ENCODE measurements at regions not wholly inside any gene's neighbourhood (a gene's known extent, or its start where the extent isn't known, plus 50 kb on each side); places are given as distances from the start of the nearest gene placed in this dataset.
"Not testable (repeated sequence)": the region's sequence is repeated elsewhere in the genome, so short reads cannot be mapped to it uniquely, and the experiment has no call there.

GRCh38 chr4:116544946-116545345, 540.4 kb downstream of the TRAM1L1 start:
- no peak for DNase-seq (ENCODE audit: low read depth)

- no peak for DNase-seq (ENCODE audit: low read depth)
Measured at GRCh38 chr4:116539744-116540143, 545.6 kb downstream of the TRAM1L1 start.

GRCh38 chr4:116537828-116538227, 547.5 kb downstream of the TRAM1L1 start:
- no peak for DNase-seq (ENCODE audit: low read depth)

- DNase-seq (ENCODE audit: low read depth), result not testable (repeated sequence)
Measured at GRCh38 chr4:116536024-116536423, 549.4 kb downstream of the TRAM1L1 start.

- no peak for DNase-seq (ENCODE audit: low read depth)
Measured at GRCh38 chr4:116531870-116532269, 553.5 kb downstream of the TRAM1L1 start.

GRCh38 chr4:116531026-116531425, 554.4 kb downstream of the TRAM1L1 start:
- DNase-seq (ENCODE audit: low read depth), result no peak

GRCh38 chr4:116530048-116530447, 555.3 kb downstream of the TRAM1L1 start:
- no peak for DNase-seq (ENCODE audit: low read depth)

- DNase-seq (ENCODE audit: low read depth), result no peak
Measured at GRCh38 chr4:116529129-116529528, 556.2 kb downstream of the TRAM1L1 start.

- DNase-seq (ENCODE audit: low read depth), result no peak
Measured at GRCh38 chr4:116522922-116523321, 562.5 kb downstream of the TRAM1L1 start.

- no peak for DNase-seq (ENCODE audit: low read depth)
Measured at GRCh38 chr4:116520886-116521285, 564.5 kb downstream of the TRAM1L1 start.

- no peak for DNase-seq (ENCODE audit: low read depth)
Measured at GRCh38 chr4:116516711-116517110, 568.7 kb downstream of the TRAM1L1 start.

- no peak for DNase-seq (ENCODE audit: low read depth)
Measured at GRCh38 chr4:116515959-116516358, 569.4 kb downstream of the TRAM1L1 start.

- DNase-seq (ENCODE audit: low read depth), result no peak
Measured at GRCh38 chr4:116512552-116512951, 572.8 kb downstream of the TRAM1L1 start.

- no peak for DNase-seq (ENCODE audit: low read depth)
Measured at GRCh38 chr4:116501954-116502353, 583.4 kb downstream of the TRAM1L1 start.

- DNase-seq (ENCODE audit: low read depth), result no peak
Measured at GRCh38 chr4:116500225-116500624, 585.2 kb downstream of the TRAM1L1 start.

- no peak for DNase-seq (ENCODE audit: low read depth)
Measured at GRCh38 chr4:116489739-116490138, 595.6 kb downstream of the TRAM1L1 start.

GRCh38 chr4:116486401-116486800, 599.0 kb downstream of the TRAM1L1 start:
- DNase-seq (ENCODE audit: low read depth), result no peak

GRCh38 chr4:116480546-116480945, 604.8 kb downstream of the TRAM1L1 start:
- no peak for DNase-seq (ENCODE audit: low read depth)

GRCh38 chr4:116478343-116478742, 607.0 kb downstream of the TRAM1L1 start:
- no peak for DNase-seq (ENCODE audit: low read depth)

GRCh38 chr4:116469582-116469981, 615.8 kb downstream of the TRAM1L1 start:
- DNase-seq (ENCODE audit: low read depth), result no peak

GRCh38 chr4:116453127-116453526, 632.2 kb downstream of the TRAM1L1 start:
- DNase-seq (ENCODE audit: low read depth), result no peak

GRCh38 chr4:116449764-116450163, 635.6 kb downstream of the TRAM1L1 start:
- no peak for DNase-seq (ENCODE audit: low read depth)

- no peak for DNase-seq (ENCODE audit: low read depth)
Measured at GRCh38 chr4:116444117-116444516, 641.3 kb downstream of the TRAM1L1 start.

GRCh38 chr4:116438981-116439729, 646.2 kb downstream of the TRAM1L1 start:
- DNase-seq (ENCODE audit: low read depth), result no peak

All from GM04503 (cell line).